ENCODE measurements at regions not wholly inside any gene's neighbourhood (a gene's known extent, or its start where the extent isn't known, plus 50 kb on each side); places are given as distances from the start of the nearest gene placed in this dataset.

GRCh38 chr6:121499666-121500065, 64.2 kb downstream of the GJA1 start:
- Histone ChIP-seq H3K4me1 (ENCODE audit: control insufficient read depth, insufficient read depth, low read length) (no peaks in the 10 kb centered on the region), H3K27me3 (ENCODE audit: control insufficient read depth, insufficient read depth, low read length) (no peaks in the 10 kb centered on the region), H3K9me3 (ENCODE audit: control insufficient read depth, insufficient read depth, low read length) (no peaks in the 10 kb centered on the region), H3K36me3 (ENCODE audit: control insufficient read depth, insufficient read depth, low read length) (no peaks in the 10 kb centered on the region), H3K27ac (ENCODE audit: low read length) (no peak overlapping the region), H3K4me3 (ENCODE audit: low read length) (no peak overlapping the region)
- DNase-seq (no peak), ATAC-seq (no peak)
- Mint-ChIP-seq H3K4me1 (no peaks in the 10 kb centered on the region), H3K27ac (no peak overlapping the region), H3K4me3 (no peak overlapping the region), H3K9me3 (peaks cover 0 to 7% of the 10 kb centered on the region in 2 donors), H3K27me3 (ENCODE audit: low read depth in 2 of 2) (no peaks in the 10 kb centered on the region), H3K36me3 (no peaks in the 10 kb centered on the region)
- no peak for TF ChIP-seq CTCF (IDR thresholded peaks at IDR 0.05)
- WGBS (ENCODE audit: insufficient coverage), result 100% methylated on average over 2 of the region's 2 CpGs
- intact Hi-C loops (cut with micrococcal nuclease), result no loop called here

- Histone ChIP-seq H3K27me3 (ENCODE audit: control insufficient read depth, insufficient read depth, low read length) (no peaks in the 10 kb centered on the region), H3K27ac (ENCODE audit: low read length) (no peak overlapping the region), H3K4me3 (ENCODE audit: low read length) (no peak overlapping the region), H3K4me1 (ENCODE audit: control insufficient read depth, insufficient read depth, low read length) (no peaks in the 10 kb centered on the region), H3K9me3 (ENCODE audit: control insufficient read depth, insufficient read depth, low read length) (no peaks in the 10 kb centered on the region), H3K36me3 (ENCODE audit: control insufficient read depth, insufficient read depth, low read length) (no peaks in the 10 kb centered on the region)
- Mint-ChIP-seq H3K27ac (no peak overlapping the region), H3K9me3 (peaks cover 0 to 7% of the 10 kb centered on the region in 2 donors), H3K27me3 (ENCODE audit: low read depth in 2 of 2) (no peaks in the 10 kb centered on the region), H3K4me1 (no peaks in the 10 kb centered on the region), H3K36me3 (no peaks in the 10 kb centered on the region), H3K4me3 (no peak overlapping the region)
- DNase-seq, result no peak
- ATAC-seq, result no peak
- WGBS (ENCODE audit: insufficient coverage), result 67% methylated on average over 1 of the region's 2 CpGs
- TF ChIP-seq CTCF (IDR thresholded peaks at IDR 0.05), result no peak
- intact Hi-C loops (cut with micrococcal nuclease), result no loop called here
Measured at GRCh38 chr6:121503589-121503991, 68.1 kb downstream of the GJA1 start.

GRCh38 chr6:121504227-121504626, 68.8 kb downstream of the GJA1 start:
- H3K4me3 Mint-ChIP-seq, result no peak overlapping the region
- Histone ChIP-seq H3K4me1 (ENCODE audit: control insufficient read depth, insufficient read depth, low read length) (no peaks in the 10 kb centered on the region), H3K36me3 (ENCODE audit: control insufficient read depth, insufficient read depth, low read length) (no peaks in the 10 kb centered on the region), H3K4me3 (ENCODE audit: low read length) (no peak overlapping the region), H3K9me3 (ENCODE audit: control insufficient read depth, insufficient read depth, low read length) (no peaks in the 10 kb centered on the region), H3K27ac (ENCODE audit: low read length) (no peak overlapping the region), H3K27me3 (ENCODE audit: control insufficient read depth, insufficient read depth, low read length) (no peaks in the 10 kb centered on the region)
- intact Hi-C loops (cut with micrococcal nuclease), result no loop called here
- WGBS (ENCODE audit: insufficient coverage), result 33% methylated on average over 1 of the region's 1 CpG
- no peaks in the 10 kb centered on the region for H3K27me3 Mint-ChIP-seq (ENCODE audit: low read depth in 2 of 2)
- peaks cover 0 to 5% of the 10 kb centered on the region in 2 donors for H3K9me3 Mint-ChIP-seq
- no peak overlapping the region for H3K27ac Mint-ChIP-seq
- H3K36me3 Mint-ChIP-seq, result no peaks in the 10 kb centered on the region
- TF ChIP-seq CTCF (IDR thresholded peaks at IDR 0.05), result no peak
- DNase-seq (no peak), ATAC-seq (no peak)
- H3K4me1 Mint-ChIP-seq, result no peaks in the 10 kb centered on the region

- no peaks in the 10 kb centered on the region for H3K4me1 Mint-ChIP-seq
Measured at GRCh38 chr6:121505284-121505683, 69.8 kb downstream of the GJA1 start.

More at GRCh38 chr6:121505284-121505683, 69.8 kb downstream of the GJA1 start:
- intact Hi-C loops (cut with micrococcal nuclease), result no loop called here
- H3K27ac ChIP-seq (ENCODE audit: low read length), result no peak overlapping the region
- H3K4me1 ChIP-seq (ENCODE audit: control insufficient read depth, insufficient read depth, low read length), result no peaks in the 10 kb centered on the region
- no peaks in the 10 kb centered on the region for H3K36me3 Mint-ChIP-seq
- H3K27me3 Mint-ChIP-seq (ENCODE audit: low read depth in 2 of 2), result no peaks in the 10 kb centered on the region
- H3K4me3 ChIP-seq (ENCODE audit: low read length), result no peak overlapping the region
- no peaks in the 10 kb centered on the region for H3K9me3 ChIP-seq (ENCODE audit: control insufficient read depth, insufficient read depth, low read length)
- ATAC-seq (no peak), DNase-seq (no peak)
- peaks cover 0 to 5% of the 10 kb centered on the region in 2 donors for H3K9me3 Mint-ChIP-seq
- TF ChIP-seq CTCF (IDR thresholded peaks at IDR 0.05), result no peak
- 91% methylated on average over 2 of the region's 2 CpGs for WGBS (ENCODE audit: insufficient coverage)
- no peaks in the 10 kb centered on the region for H3K27me3 ChIP-seq (ENCODE audit: control insufficient read depth, insufficient read depth, low read length)
- H3K4me3 Mint-ChIP-seq, result no peak overlapping the region
- H3K27ac Mint-ChIP-seq, result no peak overlapping the region
- no peaks in the 10 kb centered on the region for H3K36me3 ChIP-seq (ENCODE audit: control insufficient read depth, insufficient read depth, low read length)
